ENCODE measurements at regions not wholly inside any gene's neighbourhood (a gene's known extent, or its start where the extent isn't known, plus 50 kb on each side); places are given as distances from the start of the nearest gene placed in this dataset.

GRCh38 chr13:27367570-27367969 is 56.8 kb upstream of the GTF3A start:
- DNase-seq (ENCODE audit: low read depth), result no peak

GRCh38 chr13:27370305-27370872 is 54.0 kb upstream of the GTF3A start:
- DNase-seq (ENCODE audit: low read depth), result no peak

GRCh38 chr13:27371932-27372331 is 52.5 kb upstream of the GTF3A start:
- no peak for DNase-seq (ENCODE audit: low read depth)

GRCh38 chr13:27372896-27373295 is 51.5 kb upstream of the GTF3A start:
- no peak for DNase-seq (ENCODE audit: low read depth)

- DNase-seq (ENCODE audit: low read depth), result no peak
Observed at GRCh38 chr13:27374126-27374613, 50.2 kb upstream of the GTF3A start.
